ENCODE measurements at regions not wholly inside any gene's neighbourhood (a gene's known extent, or its start where the extent isn't known, plus 50 kb on each side); places are given as distances from the start of the nearest gene placed in this dataset.

DNA sequence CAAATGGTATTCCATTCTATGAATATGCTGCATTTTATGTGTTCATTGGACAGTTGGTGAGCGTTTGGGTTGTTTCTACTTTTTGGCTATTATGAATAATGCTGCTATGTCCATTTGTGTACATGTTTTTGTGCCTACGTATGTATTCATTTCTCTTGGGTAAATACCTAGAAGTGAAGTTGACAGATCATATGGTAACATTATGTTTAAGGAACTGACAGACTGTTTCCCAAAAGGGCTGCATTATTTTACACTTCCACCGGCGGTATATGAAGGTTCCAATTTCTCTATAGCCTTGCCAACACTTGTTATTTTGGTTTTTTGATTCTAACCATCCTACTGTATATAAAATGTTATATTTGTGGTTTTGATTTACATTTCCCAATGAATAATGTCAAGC, 703.9 kb upstream of the CDH2 start:
- DNase-seq: no peak

DNA sequence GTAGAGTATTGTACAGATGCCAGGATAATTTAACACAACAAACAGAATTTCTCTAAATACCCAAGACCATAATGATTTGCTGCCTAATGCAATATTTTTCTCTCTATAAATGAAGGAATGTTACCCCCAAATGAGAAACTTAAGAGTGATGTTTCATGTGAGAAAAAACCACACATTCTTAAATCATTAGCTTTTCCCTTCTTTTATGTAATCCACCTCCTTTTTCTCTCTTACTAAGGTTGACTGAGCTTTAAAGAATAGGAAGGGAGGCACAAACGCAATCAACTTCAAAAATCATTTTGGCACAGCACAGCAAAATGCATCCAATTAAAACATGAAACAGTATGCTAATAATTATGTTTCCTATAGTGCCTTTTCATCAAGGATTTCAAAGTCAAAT, 698.1 kb upstream of the CDH2 start:
- DNase-seq: no peak

DNA sequence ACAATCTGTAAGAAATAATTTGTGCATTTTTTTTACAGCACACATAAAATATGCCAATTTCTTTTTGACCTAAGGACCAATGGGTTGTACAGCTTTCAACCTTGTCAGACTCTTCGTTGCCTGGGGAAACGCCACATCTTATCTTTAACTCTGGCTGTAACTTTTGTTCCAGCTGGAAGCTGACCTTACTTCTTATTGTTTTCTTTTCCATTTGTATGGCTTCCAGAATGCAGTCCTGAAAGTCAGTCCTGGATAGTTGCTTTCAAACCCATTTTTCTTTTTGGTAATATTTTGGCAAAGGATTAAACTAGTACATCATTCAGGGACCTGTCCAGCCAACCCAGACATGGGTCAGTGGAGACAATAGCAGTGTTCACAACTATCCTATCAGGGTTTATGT, 686.5 kb upstream of the CDH2 start:
- DNase-seq: no peak

DNA sequence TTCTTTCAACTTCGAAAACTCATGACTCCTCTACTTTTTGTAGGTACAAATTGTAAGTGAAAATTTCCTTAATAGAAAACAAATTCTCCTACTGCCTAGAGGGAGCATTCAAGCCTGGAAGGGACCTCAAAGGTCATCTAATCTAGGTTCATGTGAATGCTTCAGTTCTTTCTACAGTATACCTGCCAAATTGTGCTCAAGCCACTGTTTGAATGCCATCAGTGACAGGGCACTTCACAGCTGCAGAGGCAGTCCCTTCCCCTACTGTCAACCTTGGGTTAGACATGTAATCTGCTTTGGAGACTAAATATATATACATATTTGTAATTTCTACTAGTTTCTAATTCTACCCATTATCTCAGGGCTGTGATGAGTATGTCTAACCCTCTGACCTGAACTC, 681.3 kb upstream of the CDH2 start:
- DNase-seq: no peak

DNA sequence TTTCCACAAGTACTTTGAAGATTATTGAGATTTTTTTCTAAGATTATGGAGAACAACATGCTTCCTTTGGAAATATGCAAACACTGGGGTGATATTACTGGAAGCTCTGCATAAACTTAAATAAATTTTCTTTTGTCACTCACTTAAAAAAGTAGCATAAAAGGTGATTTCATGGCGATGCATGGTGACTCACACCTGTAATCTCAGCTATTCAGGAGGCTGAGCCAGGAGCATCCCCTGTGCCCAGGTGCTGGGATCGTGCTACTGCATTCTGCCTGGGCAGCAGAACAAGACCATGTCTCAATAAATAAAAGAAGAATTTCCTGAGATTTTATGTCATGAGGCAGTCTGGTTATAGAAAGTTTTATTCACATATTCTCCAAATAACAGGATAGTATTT, 679.1 kb upstream of the CDH2 start:
- DNase-seq: no peak

DNA sequence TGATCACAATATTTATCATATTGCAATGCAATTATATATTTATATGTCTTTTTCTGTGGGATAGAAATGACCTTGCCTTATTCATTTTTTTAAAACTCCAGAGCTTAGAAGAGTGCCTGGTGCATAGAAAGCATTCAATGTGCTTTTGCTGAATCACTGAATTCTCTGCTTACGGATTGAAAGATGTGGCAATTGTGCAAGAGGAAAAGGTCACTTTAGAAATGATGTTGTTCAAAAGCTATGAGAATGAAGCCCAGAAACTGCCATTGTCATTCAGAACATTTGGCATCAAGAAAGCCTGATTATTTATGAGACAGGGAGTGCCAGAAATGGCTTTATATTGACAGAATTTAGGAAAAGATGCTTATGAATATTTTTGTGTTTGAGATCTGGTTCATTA, 678.6 kb upstream of the CDH2 start:
- no peak for DNase-seq

DNA sequence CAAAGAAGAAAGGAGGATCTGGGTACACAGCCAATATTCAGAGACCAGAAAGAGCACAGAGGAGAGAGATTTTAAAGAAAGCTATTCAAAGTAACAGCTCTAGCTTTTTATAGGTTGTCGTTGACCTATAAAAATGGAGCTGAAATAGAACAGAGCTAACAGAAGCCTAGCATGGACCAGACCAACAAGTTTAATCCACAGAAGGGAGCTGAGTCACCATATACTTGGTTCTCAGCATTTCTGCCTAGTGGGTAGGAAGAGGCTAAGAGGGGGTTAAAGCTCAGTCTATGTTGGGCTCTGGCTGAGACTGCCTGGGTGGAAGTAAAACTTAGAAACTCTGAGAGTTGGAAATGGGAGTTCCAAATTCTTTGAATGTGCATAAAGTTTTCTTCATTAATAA, 678.0 kb upstream of the CDH2 start:
- no peak for DNase-seq

DNA sequence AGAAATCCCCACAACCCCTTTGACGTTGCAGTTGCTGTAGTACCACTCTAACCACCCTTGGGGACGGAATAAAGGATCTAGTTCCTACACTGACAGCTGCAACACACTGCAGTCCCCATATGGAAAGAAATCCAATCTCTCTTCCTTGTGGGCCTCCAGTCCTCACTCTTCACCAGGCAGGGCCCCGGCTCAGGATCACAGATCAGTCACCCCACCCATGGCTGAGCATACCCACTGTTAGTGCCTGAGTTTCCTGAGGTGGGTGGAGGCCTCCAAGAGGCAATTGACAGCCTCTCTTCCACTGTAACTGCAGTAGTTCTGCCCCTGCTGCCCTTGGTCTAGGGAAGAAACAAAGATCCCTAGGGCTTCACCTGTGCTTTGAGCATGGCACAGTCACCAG, 670.0 kb upstream of the CDH2 start:
- no peak for DNase-seq

DNA sequence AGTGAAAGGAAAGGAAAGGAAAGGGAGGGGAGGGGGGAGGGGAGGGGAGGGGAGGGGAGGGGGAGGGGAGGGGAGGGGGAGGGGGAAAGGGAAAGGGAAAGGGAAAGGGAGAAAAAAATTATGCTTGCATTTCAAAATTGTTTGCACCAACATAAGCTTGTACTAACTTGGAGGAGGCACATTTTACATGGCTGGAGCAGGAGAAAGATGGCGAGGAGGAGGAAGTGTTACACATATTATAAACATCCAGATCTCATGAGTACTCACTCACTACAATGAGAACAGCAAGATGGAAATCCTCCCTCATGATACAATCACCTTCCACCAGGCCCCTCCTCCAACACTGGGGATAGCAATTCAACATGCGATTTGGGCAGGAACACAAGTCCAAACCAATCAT, 660.2 kb upstream of the CDH2 start:
- no peak for DNase-seq

DNA sequence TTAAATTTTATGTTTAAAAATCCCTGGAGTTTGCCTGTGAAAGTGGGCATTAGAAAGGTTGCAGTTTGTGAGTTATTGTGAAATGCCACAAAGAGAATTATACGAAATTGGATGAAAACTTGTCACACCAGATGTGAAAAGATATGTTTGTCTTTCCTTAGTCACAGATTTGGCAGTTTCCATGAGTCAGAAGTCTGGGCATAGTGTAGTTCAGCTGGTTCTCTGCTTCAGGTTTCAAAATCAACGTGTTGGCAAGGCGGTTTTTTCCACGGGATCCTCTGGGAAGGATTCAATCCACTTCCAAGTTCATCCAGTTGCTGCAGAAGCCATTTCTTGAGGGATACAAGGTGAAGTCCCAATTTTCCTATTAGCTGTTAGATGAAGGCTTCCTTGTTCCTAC, 658.0 kb upstream of the CDH2 start:
- DNase-seq: no peak

DNA sequence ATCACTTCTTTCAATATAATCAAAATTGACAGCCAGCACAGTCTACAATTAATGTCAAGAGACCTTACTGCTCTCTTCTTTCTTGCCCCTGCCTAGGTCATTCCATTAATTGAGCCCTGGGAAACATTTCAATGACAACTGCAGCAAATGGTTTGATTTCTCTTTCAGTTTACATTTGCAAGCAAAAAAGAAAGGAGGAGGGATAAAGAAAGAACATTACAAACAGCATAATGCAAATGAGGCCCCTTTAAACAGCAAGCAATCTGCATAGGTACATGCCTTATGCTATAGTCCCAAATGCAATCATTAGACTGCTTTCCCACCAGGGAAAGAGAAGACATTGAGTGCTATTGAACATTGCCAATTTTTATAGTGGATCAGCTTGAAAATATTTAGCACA, 655.0 kb upstream of the CDH2 start:
- DNase-seq: no peak

DNA sequence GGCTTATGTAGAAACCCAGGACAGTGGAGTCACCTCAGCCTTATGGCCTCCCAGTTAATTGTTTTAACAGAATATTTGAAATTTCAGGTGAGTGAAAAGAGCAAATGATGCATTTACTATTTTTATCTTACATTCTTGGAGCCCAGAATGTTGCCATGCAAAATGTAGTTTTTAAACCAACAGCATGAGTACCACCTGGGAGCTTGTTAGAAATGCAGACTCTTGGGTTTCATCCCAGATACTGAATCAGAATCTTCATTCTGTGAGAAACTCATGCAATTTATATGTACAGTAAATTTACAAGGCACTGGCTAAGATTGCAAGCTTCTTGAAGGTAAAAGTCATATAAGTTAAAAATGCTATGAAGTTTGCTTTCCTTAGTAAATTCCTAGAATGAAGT, 654.5 kb upstream of the CDH2 start:
- DNase-seq: no peak

DNA sequence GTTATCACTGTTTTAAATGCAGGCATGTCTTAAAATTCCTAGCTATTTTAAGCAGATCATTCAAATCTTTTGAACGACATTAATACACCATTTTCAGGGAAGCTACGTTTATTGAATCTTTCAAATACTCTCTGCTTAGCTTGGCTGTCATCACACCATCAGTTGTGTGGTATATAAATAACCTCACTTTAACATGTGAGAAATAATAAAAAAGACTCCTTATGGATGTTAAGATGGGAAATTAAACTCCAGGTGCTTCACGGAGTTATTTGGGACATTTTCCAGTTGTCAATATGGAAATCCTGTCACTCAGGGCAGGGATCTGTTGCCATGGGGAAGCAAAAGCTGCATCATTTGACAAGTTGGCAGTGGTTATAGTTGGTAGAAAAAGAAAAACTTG, 649.2 kb upstream of the CDH2 start:
- no peak for DNase-seq

DNA sequence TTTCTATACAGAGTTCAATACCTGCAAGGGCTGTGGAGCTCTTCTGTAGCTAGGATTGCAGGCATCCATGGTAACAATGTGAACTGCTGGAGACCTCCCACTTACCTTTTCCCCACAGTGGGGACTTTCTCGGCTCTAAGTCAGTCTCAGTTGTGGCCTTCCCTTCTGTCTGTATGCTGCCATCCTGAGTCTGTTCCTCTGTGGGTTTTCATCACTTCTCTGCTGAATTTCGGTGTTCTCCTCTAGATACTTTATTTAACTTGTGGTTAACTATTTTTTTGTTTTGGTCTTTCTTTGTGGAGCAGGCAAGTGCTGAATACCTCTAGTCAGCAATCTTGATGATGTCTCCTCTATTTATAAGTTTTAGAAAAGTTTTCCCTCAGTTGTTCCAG, 647.2 kb upstream of the CDH2 start:
- DNase-seq: no peak

DNA sequence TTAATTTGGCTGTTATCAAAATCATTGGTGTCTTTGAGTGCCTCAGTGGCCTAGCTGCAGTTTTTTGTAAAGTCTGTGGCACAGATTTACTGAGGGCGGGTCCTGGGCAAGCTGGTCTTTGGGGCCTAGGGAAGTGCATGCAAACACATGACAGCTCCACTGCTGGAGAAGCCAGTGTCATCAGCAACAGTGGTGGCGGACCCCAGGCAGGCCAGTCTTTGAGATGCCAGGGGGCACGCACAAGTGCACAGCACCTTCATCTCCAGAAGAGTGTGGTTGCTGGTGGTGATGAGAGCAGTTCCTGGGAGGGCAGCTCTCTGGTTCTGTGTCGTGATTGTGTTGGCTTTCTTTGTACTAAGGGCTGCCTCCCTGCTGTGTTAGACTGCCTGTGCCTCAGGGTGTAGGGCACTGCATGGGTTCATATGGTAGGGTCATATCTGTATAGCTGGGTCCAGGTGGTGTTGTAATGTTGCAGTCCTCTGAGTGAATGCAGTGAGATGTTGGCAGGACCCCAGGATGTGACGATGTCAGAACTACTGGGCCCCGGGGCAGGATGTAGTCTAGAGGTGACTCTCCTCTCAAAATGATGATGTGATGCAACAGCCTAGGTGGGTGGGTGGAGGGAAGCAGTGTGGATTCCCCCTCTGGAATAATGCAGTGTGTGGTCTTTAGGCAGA, 646.7 kb upstream of the CDH2 start:
- DNase-seq: no peak

DNA sequence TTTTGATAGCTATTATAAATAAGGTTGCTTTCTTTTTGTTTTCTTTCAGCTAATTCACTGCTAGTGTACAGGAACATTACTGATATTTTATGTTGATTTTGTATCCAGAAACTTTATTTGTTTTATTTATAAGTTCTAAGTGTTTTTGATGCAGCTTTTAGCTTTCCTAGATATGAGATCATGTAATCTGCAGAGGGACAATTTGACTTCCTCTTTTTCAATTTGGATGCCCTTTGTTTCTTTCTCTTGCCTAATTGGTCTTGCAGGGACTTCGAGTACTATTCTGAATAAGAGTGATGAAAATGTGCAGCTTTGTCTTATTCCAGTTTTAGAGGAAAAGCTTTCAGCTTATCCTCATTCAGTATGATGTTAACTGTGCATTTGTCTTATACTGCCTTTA, 643.4 kb upstream of the CDH2 start:
- no peak for DNase-seq

DNA sequence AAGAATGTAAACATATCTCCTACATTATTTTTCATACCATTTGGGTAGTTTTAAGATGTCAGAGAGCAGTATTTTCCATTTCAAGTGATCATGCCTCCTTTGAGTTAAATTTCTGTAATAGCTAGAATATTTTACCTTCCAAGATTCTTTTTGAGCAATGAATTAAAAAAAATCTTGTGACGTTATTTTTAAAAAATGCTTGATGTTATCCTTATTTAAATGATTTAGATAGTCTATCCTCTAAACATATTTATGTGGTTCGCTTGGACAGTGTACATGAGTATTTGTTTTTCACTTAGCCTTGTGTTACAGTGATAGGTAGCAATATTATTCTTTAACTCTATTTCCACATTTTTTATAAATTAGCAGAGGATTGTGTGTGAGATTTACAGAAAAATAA, 639.2 kb upstream of the CDH2 start:
- no peak for DNase-seq

DNA sequence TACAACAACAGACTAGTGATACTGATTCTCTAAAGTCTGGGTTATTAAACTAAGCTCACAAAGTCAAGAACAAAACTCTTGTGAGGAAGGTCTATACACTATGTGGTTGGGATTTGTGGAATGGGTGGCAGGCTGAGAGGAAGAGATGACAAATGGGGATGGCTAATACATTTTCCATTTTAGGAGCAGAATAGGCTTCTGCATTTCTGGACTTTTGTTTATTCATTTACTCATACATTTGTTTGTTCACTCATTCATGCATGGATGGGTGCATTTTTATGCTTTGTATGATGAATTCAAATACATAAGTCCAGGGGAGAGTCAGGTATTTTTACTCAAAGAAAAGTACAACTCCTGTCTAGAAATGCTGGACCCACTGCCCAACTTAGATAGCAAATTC, 637.4 kb upstream of the CDH2 start:
- DNase-seq: no peak

DNA sequence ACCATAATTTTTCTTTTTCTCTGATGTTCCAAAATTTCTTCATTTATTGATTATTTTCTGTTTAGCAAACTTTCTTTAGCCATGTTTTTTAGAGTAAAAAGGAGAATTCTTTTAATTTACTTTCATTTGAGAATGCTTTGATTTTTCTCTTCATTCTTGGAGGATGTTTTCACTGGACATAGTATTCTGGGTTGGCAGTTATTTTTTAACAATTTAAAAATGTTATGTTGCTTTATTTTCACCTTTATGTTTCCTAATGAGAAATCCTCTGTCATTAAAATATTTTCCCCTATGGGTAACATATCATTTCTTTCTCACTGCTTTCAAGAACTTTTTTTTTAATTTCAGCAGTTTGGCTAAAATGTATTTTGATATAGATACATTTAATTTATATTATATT, 631.4 kb upstream of the CDH2 start:
- no peak for DNase-seq

DNA sequence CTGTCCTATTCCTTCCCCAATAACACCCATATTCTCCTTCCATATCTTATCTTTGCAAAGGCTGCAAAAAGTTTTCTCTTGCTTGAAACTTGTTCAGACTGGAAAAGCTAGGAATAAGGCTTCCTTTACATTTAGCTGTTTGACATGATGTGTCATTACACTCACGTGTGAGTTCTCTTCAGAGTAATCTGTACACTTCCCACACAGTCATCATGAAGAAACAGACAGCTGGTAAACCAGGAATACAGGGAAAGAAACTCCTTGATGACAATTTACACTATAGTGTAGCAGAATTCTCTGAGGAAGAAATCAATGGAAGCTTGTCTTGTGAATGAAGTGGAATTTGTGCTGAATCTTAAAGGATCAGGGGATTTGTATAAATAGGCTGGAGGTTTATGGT, 628.6 kb upstream of the CDH2 start:
- no peak for DNase-seq

DNA sequence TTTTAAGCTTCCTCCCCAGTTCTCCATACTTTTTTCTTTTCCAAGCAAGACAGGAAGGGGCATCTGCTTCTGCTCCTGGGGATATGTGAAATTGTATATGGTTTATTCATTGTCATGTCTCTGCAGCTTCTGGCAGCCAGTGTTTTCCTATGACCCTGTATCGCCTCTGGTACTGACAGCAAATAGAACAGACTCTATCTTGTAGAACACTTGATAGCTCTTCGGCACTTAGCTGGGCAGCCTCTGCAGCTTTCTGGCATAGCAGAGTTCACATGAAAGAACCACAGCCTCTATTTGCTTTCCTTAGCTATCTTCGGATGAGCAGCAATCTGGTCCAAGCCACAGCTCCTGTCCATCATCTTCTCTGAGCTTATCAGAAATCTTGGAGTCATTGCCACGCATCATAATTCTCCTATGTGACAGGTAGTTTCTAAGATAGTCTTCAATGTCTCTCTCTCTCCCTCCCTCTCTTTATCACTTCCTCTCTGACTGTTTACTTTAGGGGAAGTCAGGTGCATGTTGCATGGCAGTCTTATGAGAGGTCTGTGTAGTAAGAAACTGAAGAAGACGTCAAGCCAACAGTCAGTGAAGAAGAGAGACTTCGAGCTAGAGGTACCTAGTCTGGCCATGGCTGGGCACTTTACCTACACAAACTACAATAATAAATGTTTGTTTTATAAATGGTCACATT, 627.7 kb upstream of the CDH2 start:
- no peak for DNase-seq

DNA sequence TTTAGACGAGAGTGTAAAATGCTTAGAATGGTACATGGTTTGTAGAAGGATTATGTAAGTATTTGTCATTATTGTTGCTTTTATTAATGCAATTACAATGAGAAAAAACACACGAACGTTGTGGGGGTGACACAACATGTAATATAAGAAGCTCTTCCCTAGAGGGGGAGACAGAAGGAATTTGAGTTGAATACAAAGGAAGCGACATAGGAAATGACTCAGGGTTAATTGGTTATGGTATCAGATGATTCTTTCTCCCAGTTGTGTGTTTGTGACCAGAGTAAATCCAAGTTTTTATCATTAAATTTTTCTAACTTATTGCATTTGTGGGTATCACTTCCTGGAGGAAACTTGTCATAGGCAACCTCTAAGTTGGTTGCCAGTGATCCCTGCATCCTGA, 625.6 kb upstream of the CDH2 start:
- DNase-seq: no peak

DNA sequence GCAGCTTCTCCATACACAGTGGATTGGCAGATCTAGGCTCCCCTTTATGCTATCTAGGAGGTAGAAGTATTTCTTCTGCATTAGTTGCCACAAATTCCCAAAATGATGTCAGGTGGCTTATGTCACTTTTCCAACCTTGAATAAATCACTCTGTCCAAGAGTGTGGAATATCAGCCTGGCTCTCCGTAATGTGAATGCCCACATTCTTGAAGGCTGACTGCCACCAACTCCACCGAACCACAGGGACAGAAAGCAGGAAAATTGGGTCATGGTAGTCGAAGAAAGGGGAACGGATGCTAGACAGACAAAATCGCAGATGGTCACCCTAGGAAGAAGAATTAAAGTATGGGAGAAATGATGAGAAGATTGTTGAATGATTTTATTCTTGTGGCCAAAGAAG, 624.9 kb upstream of the CDH2 start:
- DNase-seq: no peak

DNA sequence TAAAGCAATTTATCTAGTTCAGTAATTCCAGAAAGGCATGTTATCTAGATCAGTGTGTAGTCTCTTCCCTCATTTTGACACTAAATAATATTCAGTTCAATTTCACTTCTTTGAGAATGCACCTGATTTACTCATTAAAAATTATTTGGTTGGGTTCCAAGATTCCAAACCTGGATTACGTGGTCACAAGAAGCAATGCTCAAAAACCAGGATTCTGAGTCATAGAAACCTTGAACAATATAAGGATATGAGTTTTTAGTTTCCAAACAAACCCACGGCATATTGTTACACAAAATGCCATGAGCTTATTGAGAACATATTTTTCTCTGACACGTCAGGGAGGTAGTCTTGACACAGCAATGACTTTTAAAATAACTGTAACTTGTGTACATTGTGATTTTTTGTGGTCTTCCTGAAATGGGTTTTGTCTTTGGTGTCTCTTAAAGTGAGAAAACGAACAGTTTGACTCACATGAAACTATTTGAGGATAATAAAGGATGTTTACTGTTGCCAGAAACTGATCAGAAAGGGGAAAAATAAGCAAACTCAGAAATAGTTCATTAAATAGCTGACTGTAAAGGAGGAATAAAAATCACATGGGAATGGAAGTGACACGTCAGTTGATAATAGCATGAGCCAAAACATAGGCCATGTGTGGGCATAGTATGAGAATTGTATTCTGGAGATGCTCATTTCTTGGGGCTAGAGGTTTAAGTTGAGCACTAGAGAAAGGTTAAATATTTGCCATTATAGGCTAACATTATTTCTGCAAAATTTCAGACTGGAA, 617.7 kb upstream of the CDH2 start:
- DNase-seq: no peak

DNA sequence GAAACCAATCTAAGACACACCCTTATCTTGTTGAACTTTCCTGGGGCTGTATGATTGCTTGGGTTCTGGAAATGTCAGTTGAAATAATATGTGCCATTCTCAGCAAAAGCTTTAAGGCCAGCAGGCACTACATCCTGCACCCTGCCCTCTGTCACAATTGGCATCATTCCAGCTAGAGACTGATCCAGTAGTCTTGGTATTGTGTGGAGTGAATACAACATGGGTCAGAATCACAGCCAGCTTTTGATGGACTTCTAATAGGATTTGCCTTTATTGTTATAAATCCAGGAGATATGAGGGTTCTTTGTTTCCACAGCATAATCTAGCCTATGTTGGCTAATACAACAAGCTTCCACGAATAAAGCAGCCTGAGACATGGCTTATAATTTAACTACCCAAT, 617.0 kb upstream of the CDH2 start:
- DNase-seq: no peak
